Natural killer cell treated with Interleukin-12 subunit alpha and Interleukin-12 subunit beta and Interleukin-15 and Interleukin-18, amount 100 ng/mL, for 72 hours (primary cell): ENCODE measurements at regions not wholly inside any gene's neighbourhood (a gene's known extent, or its start where the extent isn't known, plus 50 kb on each side); places are given as distances from the start of the nearest gene placed in this dataset.
A peak's percentile ranks its signal among the peaks of the same experiment; 100 is the strongest.

ENCODE experiments used
- ATAC-seq, 2 donors: fragments of 150-1000 bp; cut with Tn5 transposase in 1 of 2; sonication (Bioruptor Pico), chemical (Tn5 transposase) in 1 of 2; 2 replicates each; pipeline ENCODE4 v1.10.0; 2021
- DNase-seq: peaks from one replicate; pipeline ENCODE4 v3.0.0; 2022; ENCODE audit warnings: low spot score
- H3K27ac Mint-ChIP-seq, 2 donors: 1 replicate in 1 of 2; 2 replicates in 1 of 2; pipeline ENCODE4 v1.8.0; 2022; ENCODE audit warnings: mixed read lengths in 2 of 2, mild to moderate bottlenecking in 1 of 2, moderate library complexity in 1 of 2
- H3K27me3 Mint-ChIP-seq, 2 donors: 1 replicate in 1 of 2; 2 replicates in 1 of 2; pipeline ENCODE4 v1.8.0; 2022; ENCODE audit warnings: mixed read lengths in 2 of 2
- H3K36me3 Mint-ChIP-seq: one replicate; pipeline ENCODE4 v1.8.0; 2022; ENCODE audit warnings: mixed read lengths
- H3K4me1 Mint-ChIP-seq, 2 donors: 1 replicate in 1 of 2; 2 replicates in 1 of 2; pipeline ENCODE4 v1.8.0; 2022; ENCODE audit warnings: low read depth in 2 of 2, mixed read lengths in 2 of 2, mild to moderate bottlenecking in 1 of 2
- H3K4me3 Mint-ChIP-seq: one replicate; pipeline ENCODE4 v1.8.0; 2022; ENCODE audit warnings: mixed read lengths
- H3K9me3 Mint-ChIP-seq: 2 replicates; pipeline ENCODE4 v1.8.0; 2022; ENCODE audit warnings: mixed read lengths

DNA sequence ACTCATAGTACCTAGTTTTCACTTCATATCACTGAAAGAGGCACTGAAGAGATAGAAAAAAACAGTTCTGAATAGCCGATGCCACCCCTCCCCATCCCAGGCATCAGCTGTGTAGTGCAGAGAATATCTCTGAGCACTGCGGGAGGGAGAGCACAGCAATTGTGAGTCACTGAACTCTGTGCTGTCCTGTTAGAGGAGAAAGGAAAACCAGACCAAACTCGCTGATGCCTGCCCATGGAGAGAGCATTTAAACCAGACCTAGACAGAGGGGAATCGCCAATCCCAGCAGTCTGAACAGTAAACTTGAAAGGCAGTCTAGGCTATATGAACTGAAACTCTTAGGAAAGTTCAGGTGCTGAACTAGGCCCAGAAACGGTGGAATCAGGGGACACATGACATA is 120.1 kb upstream of the SLC30A5 start:
- ATAC-seq: no peak
- Mint-ChIP-seq H3K9me3 (peaks cover 12% of the 10 kb centered on the region), H3K27ac (no peak overlapping the region), H3K4me3 (no peak overlapping the region), H3K36me3 (peaks cover 12% of the 10 kb centered on the region), H3K4me1 (no peaks in the 10 kb centered on the region), H3K27me3 (peaks cover 23 to 39% of the 10 kb centered on the region in 2 donors)
- DNase-seq: no peak

DNA sequence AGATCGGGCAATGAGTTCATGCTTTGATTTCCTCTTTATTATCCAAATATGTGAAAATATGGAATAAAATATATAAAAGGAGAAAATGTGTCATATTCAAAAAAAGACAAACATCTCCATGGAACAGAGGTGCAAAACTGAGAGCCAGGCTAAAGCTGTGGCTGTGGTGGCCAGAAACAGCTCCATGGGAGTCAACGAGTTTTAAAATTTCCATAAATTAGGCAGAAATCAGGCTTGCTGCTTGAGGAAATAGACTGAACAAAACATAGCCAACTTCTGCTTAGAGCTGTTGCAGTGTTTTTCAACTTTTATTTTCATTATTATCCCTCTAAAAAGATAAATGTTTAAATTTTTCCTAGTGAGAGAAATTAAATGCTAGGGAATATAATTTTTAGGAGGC is 110.8 kb upstream of the SLC30A5 start:
- no peak overlapping the region for H3K4me3 Mint-ChIP-seq
- peaks cover 7% of the 10 kb centered on the region for H3K9me3 Mint-ChIP-seq
- H3K4me1 Mint-ChIP-seq: no peaks in the 10 kb centered on the region
- H3K27me3 Mint-ChIP-seq: peaks cover 26 to 61% of the 10 kb centered on the region in 2 donors
- ATAC-seq: no peak
- no peak for DNase-seq
- H3K36me3 Mint-ChIP-seq: peaks cover 4% of the 10 kb centered on the region
- no peak overlapping the region for H3K27ac Mint-ChIP-seq

DNA sequence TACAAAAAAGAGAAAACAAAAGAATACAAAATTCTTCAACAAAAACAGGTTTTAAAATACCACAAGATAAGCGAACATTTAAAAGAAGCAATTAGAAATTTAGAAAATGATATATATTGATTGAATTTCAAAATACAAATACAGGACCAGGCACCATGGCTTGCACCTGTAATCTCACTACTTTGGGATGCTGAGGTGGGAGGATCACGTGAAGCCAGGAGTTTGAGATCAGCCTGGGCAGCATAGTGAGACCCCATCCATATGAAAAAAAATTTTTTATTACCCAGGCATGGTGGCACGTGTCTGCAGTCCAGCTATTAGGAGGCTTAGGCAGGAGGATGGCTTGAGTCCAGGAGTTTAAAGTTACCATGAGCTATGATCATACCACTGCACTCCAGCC is 109.9 kb upstream of the SLC30A5 start:
- no peak overlapping the region for H3K4me3 Mint-ChIP-seq

DNA sequence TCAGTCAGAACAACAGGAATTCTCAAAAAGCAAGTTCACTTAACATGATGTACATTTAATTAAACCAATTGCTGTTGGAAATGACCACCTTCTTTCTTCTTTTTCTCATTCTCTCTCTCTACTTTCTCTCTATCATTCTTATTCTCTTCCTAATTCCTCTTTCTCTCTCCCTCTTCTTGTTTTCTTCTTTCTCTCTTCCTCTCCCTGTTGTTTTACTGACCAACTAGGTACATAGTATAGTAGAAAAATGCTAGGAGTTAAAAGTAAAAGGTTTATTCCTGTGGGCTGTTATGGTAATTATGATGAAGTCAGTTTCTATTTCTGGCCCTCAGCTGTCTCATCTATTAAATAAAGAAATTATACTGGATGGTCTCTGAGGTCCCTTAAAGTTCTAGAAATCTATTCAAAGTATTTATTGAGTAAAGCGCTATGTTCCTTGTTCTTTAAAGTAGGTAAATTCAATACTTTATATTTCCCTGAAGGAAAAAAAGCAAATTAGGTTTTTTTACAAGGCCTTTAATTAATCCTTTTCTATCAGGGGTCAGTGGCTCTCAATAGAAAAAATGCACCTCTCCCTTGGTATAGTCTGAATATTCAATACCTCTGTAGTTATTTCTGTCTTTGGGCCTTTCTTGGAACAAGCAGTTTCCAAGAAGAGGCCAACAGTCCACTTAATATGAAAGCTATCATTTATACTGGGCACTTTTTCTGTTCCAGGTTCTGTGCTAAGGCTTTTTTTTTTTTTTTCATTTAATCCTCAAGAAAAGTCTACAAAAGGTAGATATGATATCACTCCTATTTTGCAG is 102.3 kb upstream of the SLC30A5 start:
- peaks cover 18 to 24% of the 10 kb centered on the region in 2 donors for H3K27me3 Mint-ChIP-seq
- DNase-seq (no peak), ATAC-seq (no peak)
- H3K27ac Mint-ChIP-seq: no peak overlapping the region
- H3K36me3 Mint-ChIP-seq: no peaks in the 10 kb centered on the region
- no peaks in the 10 kb centered on the region for H3K9me3 Mint-ChIP-seq
- no peak overlapping the region for H3K4me3 Mint-ChIP-seq
- H3K4me1 Mint-ChIP-seq: peaks cover 6 to 10% of the 10 kb centered on the region in 2 donors

More for the DNA sequence above, 109.9 kb upstream of the SLC30A5 start:
- peaks cover 4% of the 10 kb centered on the region for H3K36me3 Mint-ChIP-seq
- no peak overlapping the region for H3K27ac Mint-ChIP-seq
- peaks cover 20 to 53% of the 10 kb centered on the region in 2 donors for H3K27me3 Mint-ChIP-seq
- peaks cover 1% of the 10 kb centered on the region for H3K9me3 Mint-ChIP-seq
- no peaks in the 10 kb centered on the region for H3K4me1 Mint-ChIP-seq
- ATAC-seq (no peak), DNase-seq (no peak)

DNA sequence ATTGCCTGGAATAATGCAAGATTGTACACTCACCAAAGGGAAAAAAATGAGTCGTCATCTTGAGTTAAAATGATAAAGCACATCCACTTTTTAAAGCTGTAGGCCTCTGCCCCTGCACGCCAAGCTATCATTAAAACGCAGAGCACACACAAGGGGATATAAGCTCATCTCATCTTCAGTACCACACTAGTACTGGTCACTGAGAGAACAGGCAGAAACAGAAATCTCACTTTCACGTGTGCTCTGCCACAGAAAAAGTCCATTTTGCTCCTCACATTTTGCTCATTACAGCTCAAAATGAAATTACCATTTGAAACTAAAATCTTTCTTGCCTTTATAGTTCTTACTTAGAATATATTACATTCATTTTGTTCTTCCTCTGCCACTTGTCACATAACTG is 99.2 kb upstream of the SLC30A5 start:
- ATAC-seq: peak in 1 of 2 donors; percentile 77
- H3K36me3 Mint-ChIP-seq: no peaks in the 10 kb centered on the region

DNA sequence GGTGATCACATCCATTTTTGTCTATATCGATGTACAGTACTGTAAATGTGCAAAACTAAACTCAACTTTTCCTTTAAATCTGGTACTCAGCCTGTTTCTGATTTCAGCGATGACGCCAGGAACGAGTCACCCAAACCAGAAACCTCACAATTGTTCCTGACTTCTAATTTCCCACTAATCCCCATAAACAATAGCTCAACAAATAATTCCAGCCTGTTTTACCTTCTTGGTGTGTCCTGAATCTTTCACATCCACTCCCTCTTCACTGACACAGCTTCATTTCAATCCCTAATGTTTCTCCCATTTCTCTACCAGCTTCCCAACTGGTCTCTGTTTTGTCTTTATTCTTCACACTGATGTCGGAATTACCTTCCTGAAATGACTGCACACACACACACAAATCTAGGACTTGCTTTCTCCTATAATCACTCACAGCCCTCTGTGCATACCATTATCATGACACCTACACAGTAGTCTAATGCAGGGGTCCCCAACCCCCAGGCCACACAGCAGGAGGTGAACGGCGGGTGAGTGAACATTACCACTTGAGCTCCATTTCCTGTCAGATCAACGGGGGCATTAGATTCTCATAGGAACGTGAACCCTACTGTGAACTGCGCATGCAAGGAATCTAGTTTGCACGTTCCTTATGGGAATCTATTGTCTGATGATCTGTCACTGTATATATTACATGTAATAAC is 97.8 kb upstream of the SLC30A5 start:
- no peak for DNase-seq
- Mint-ChIP-seq H3K36me3 (no peaks in the 10 kb centered on the region), H3K27ac (peak overlapping the region in 1 of 2 donors; percentile 12)

More for the DNA sequence above, 99.2 kb upstream of the SLC30A5 start:
- H3K4me1 Mint-ChIP-seq: peaks cover 6 to 10% of the 10 kb centered on the region in 2 donors
- no peaks in the 10 kb centered on the region for H3K9me3 Mint-ChIP-seq
- H3K4me3 Mint-ChIP-seq: no peak overlapping the region
- H3K27ac Mint-ChIP-seq: no peak overlapping the region
- no peak for DNase-seq
- H3K27me3 Mint-ChIP-seq: peaks cover 16 to 25% of the 10 kb centered on the region in 2 donors

DNA sequence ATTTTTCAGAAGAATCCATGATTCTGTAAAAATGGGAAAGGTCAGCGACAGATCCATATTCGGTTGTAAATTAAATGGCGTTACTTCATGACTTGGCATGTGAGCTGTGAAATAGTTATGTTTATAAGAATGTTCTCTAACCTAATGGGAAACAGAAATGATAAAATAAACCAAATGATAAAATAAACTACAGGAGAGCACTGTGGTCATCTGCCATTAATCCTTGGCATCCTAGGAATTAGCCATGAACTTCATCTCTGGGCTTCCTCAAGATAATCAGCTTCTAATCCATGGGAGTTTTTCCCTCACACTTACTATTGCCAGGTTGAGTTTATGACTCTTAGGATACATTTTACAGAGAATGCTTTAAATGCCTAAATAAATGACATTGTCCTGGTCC is 94.6 kb upstream of the SLC30A5 start:
- Mint-ChIP-seq H3K4me1 (peaks cover 6 to 10% of the 10 kb centered on the region in 2 donors), H3K4me3 (no peak overlapping the region), H3K27ac (no peak overlapping the region), H3K36me3 (no peaks in the 10 kb centered on the region), H3K9me3 (no peaks in the 10 kb centered on the region), H3K27me3 (peaks cover 10 to 21% of the 10 kb centered on the region in 2 donors)
- DNase-seq (no peak), ATAC-seq (no peak)

More for the DNA sequence above, 97.8 kb upstream of the SLC30A5 start:
- ATAC-seq: no peak
- Mint-ChIP-seq H3K9me3 (no peaks in the 10 kb centered on the region), H3K4me1 (peaks cover 6 to 10% of the 10 kb centered on the region in 2 donors), H3K27me3 (peaks cover 11 to 20% of the 10 kb centered on the region in 2 donors), H3K4me3 (peak overlapping the region; percentile 55)

DNA sequence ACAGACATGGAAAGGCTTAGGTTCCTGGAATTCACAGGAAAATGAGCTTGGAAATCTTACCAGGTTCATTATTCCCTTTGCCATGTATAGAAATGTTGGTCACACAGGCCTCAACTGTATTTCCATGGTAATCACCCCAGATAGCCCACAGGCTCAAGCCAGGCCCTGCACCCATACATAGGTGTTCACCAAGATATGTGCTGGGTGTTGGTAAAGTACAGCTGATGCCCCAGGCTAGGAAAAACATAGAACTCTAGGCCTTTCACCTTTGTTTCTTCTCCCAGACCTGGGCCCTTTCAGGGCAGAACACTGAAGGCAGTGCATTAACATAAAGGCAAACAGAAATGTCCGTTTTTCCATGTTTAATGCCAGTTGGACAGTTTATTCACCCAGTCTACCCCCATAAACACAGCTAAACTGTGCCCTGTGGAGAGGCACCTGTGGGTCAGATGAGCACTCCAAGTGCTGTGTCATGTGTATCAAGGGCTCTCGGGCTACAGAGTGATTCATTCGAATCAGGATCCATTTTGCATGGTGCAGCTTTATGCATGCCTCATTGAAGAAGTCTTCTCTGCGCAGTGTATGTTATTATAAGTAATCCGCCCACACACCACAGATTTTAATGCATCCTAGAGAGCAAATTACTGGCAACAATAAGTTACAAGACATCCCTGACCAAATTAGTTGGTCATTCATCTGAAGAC is 93.4 kb upstream of the SLC30A5 start:
- Mint-ChIP-seq H3K9me3 (no peaks in the 10 kb centered on the region), H3K4me1 (peaks cover 6 to 9% of the 10 kb centered on the region in 2 donors), H3K27me3 (peaks cover 16 to 27% of the 10 kb centered on the region in 2 donors), H3K36me3 (no peaks in the 10 kb centered on the region), H3K27ac (no peak overlapping the region), H3K4me3 (no peak overlapping the region)
- DNase-seq (no peak), ATAC-seq (no peak)

DNA sequence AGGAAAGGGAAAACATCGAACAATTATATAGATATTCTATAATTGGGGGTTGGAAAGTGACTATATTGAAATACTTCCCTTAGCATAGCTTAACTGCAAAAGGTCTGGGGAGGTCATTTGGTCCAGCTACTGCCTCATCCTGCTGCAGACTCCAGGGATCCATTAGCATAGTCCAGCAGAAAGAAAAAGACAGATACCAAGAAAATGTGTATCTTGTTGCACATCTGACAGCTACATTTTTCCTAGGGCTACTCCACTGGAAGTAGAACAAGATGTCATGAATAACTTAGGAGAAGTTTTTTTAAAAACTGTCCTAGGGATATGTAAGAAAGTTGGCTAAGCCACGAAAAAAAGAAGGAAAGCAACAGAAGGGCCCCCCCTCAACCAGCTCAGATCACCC is 92.9 kb upstream of the SLC30A5 start:
- peaks cover 2 to 3% of the 10 kb centered on the region in 2 donors for H3K4me1 Mint-ChIP-seq
- no peak for DNase-seq
- peaks cover 10 to 22% of the 10 kb centered on the region in 2 donors for H3K27me3 Mint-ChIP-seq
- H3K27ac Mint-ChIP-seq: no peak overlapping the region
- H3K9me3 Mint-ChIP-seq: no peaks in the 10 kb centered on the region
- no peak for ATAC-seq
- H3K36me3 Mint-ChIP-seq: no peaks in the 10 kb centered on the region
- H3K4me3 Mint-ChIP-seq: no peak overlapping the region

DNA sequence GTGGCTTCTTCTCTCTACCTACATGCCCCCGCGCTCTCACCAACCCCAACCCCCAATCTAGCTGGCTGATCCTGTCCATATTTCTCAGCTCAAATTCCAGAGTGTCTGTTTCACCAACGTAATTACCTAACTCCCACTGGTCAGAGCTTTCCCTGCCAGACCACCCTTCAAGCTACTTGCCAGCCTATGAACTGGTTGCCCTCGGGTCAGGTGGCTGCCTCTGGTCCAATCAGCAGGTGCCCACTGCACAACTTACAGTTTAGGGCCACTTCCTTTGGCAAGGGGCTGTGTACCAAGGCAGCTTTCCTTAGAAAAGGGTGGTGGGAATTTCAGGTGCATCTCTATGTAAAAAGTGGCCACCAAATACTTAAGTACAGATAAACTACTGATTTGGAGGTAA is 92.2 kb upstream of the SLC30A5 start:
- Mint-ChIP-seq H3K36me3 (no peaks in the 10 kb centered on the region), H3K27me3 (peaks cover 7 to 22% of the 10 kb centered on the region in 2 donors), H3K4me1 (no peaks in the 10 kb centered on the region), H3K9me3 (no peaks in the 10 kb centered on the region), H3K27ac (no peak overlapping the region), H3K4me3 (no peak overlapping the region)
- no peak for ATAC-seq
- no peak for DNase-seq

DNA sequence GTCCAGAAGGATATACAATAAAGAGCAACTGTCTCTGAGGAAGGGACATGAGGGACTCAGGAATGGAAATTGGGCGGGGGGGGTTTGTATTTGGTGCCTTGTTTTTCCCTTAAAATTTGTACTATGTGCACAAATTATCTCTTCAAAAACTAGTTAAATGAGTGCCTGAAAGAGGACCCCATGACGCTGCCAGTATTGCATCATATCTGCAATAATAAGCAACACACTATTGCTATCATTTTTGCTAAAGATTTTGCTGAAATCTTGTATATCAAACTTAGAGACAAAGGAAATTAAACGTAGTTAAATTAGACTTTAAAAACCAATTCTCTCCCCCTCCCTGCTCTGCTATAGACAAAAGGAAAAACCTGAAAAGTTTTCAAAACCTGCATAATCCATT is 89.7 kb upstream of the SLC30A5 start:
- Mint-ChIP-seq H3K9me3 (no peaks in the 10 kb centered on the region), H3K4me3 (no peak overlapping the region), H3K27me3 (peaks cover 20 to 24% of the 10 kb centered on the region in 2 donors), H3K27ac (no peak overlapping the region), H3K36me3 (no peaks in the 10 kb centered on the region), H3K4me1 (no peaks in the 10 kb centered on the region)
- ATAC-seq: no peak
- no peak for DNase-seq

DNA sequence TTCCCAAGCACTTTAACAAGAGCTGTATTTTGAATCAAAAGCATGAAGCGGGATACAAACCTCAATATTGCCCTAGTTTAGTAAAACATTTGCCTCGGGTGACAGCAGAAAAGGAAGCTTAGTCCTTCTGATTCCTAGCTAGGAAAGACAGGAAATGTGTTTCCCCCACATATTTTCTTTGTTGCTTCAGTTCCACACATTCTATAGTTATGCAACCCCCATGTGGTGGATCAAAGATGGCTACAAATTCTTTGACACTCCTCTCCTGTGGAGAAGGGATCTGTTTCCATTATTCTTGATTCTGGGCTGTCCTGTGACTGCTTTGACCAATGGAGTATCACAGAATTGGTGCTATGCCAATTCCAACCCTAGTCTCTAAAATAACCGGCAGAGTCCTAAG is 89.1 kb upstream of the SLC30A5 start:
- DNase-seq: no peak
- no peak for ATAC-seq
- Mint-ChIP-seq H3K27me3 (peaks cover 25 to 27% of the 10 kb centered on the region in 2 donors), H3K4me3 (no peak overlapping the region), H3K4me1 (no peaks in the 10 kb centered on the region), H3K36me3 (no peaks in the 10 kb centered on the region), H3K27ac (no peak overlapping the region), H3K9me3 (no peaks in the 10 kb centered on the region)

DNA sequence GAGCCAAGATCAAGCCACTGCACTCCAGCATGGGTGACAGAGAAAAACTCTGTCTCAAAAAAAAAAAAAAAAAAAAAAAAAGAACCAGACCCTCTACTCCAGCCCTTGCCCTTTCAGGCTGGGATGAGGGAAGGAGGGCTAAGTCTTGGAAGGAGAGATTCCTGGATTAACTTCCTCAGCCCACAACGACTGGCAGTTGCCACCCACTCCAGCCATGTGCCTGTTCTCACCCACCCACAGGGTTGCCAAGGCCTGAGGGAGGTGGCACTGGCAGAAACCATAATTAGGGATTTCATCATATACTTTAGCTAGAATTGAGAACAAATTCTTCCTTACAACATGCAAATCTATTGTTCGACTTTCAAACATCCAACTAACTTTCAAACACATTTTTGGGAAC is 87.8 kb upstream of the SLC30A5 start:
- no peaks in the 10 kb centered on the region for H3K4me1 Mint-ChIP-seq
- H3K36me3 Mint-ChIP-seq: no peaks in the 10 kb centered on the region
- DNase-seq (no peak), ATAC-seq (no peak)
- H3K27me3 Mint-ChIP-seq: peaks cover 27 to 32% of the 10 kb centered on the region in 2 donors
- H3K4me3 Mint-ChIP-seq: no peak overlapping the region
- H3K27ac Mint-ChIP-seq: no peak overlapping the region
- H3K9me3 Mint-ChIP-seq: no peaks in the 10 kb centered on the region

DNA sequence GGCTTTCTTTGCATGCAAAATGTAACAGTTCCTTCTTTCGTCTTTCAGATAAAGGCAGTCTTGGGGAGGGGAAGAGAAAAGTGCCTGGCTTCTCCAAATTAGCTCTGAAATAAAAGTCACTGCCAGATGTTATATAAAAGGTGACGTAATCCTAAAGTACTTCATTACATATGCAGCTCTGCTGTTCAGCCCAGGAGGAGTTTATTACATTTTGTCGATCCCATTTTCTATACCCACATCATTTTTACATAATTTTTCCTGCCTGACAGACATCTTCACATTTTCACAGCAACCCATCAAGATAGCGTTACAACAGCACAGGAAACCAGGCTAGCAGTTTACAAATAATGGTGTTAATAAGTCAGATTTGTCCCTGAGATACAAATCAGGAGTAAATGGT is 86.7 kb upstream of the SLC30A5 start:
- Mint-ChIP-seq H3K4me1 (no peaks in the 10 kb centered on the region), H3K27me3 (peaks cover 27 to 32% of the 10 kb centered on the region in 2 donors), H3K27ac (no peak overlapping the region), H3K36me3 (no peaks in the 10 kb centered on the region), H3K9me3 (no peaks in the 10 kb centered on the region), H3K4me3 (no peak overlapping the region)
- ATAC-seq (no peak), DNase-seq (no peak)
